GM23338 (cell line): ENCODE measurements at regions not wholly inside any gene's neighbourhood (a gene's known extent, or its start where the extent isn't known, plus 50 kb on each side); places are given as distances from the start of the nearest gene placed in this dataset.

Experiments used
- ATAC-seq: fragments of 200-7000 bp; cut with Tn5 transposase; 3 replicates; pipeline ENCODE4 v1.9.1; 2020
- DNase-seq: peaks from one replicate; pipeline ENCODE4 v3.0.0-alpha.2; 2015; ENCODE audit warnings: low spot score
- H2AFZ ChIP-seq: fragments of 200-600 bp; sonication (generic); 2 replicates; pipeline ENCODE4 v1.8.0; 2016; ENCODE audit warnings: antibody characterized with exemption, mild to moderate bottlenecking, moderate library complexity
- H3F3A ChIP-seq: fragments of 200-600 bp; sonication (generic); replicated peaks from 2 replicates; pipeline ENCODE4 v1.8.0; 2017; ENCODE audit warnings: antibody characterized with exemption, mixed run types, low read depth
- H3K27ac ChIP-seq: fragments of 200-600 bp; sonication (generic); 2 replicates; pipeline ENCODE4 v1.6.1; 2016; ENCODE audit warnings: low read depth
- H3K27me3 ChIP-seq: fragments of 200-600 bp; sonication (generic); 2 replicates; pipeline ENCODE4 v1.8.0; 2016; ENCODE audit warnings: mild to moderate bottlenecking, mixed run types, moderate library complexity; ENCODE audit not compliant: insufficient read depth
- H3K36me3 ChIP-seq: fragments of 200-600 bp; sonication (generic); 2 replicates; pipeline ENCODE4 v1.8.0; 2016; ENCODE audit warnings: mild to moderate bottlenecking; ENCODE audit not compliant: insufficient read depth
- H3K4me1 ChIP-seq: fragments of 200-600 bp; sonication (generic); 2 replicates; pipeline ENCODE4 v1.8.0; 2016; ENCODE audit warnings: mild to moderate bottlenecking, moderate library complexity; ENCODE audit not compliant: insufficient read depth
- H3K4me2 ChIP-seq: fragments of 200-600 bp; sonication (generic); 2 replicates; pipeline ENCODE4 v1.7.1; 2017; ENCODE audit warnings: mixed run types
- H3K4me3 ChIP-seq: fragments of 200-600 bp; sonication (generic); 2 replicates; pipeline ENCODE4 v1.6.1; 2016; ENCODE audit warnings: mixed run types
- H3K79me2 ChIP-seq: fragments of 200-600 bp; sonication (generic); replicated peaks from 2 replicates; pipeline ENCODE4 v1.8.0; 2017; ENCODE audit warnings: mild to moderate bottlenecking; ENCODE audit not compliant: insufficient read depth
- H3K9me2 ChIP-seq: fragments of 200-600 bp; sonication (generic); 2 replicates; pipeline ENCODE4 v1.8.0; 2017; ENCODE audit not compliant: insufficient read depth
- H4K20me1 ChIP-seq: fragments of 200-600 bp; sonication (generic); replicated peaks from 2 replicates; pipeline ENCODE4 v1.8.0; 2017; ENCODE audit warnings: mild to moderate bottlenecking; ENCODE audit not compliant: insufficient read depth
- H3K27ac Mint-ChIP-seq: 2 replicates; pipeline ENCODE4 v1.8.0; 2020; ENCODE audit warnings: inconsistent platforms, mild to moderate bottlenecking, moderate library complexity, mixed read lengths
- H3K27me3 Mint-ChIP-seq: 3 replicates; pipeline ENCODE4 v1.8.0; 2022; ENCODE audit warnings: low read depth, mild to moderate bottlenecking, moderate library complexity, mixed read lengths, inconsistent platforms; ENCODE audit not compliant: insufficient read depth, poor library complexity
- H3K36me3 Mint-ChIP-seq: 3 replicates; pipeline ENCODE4 v1.8.0; 2021; ENCODE audit warnings: low read depth, mild to moderate bottlenecking, inconsistent platforms, moderate library complexity, mixed read lengths
- H3K4me1 Mint-ChIP-seq: 3 replicates; pipeline ENCODE4 v1.8.0; 2020; ENCODE audit warnings: mild to moderate bottlenecking, inconsistent platforms, mixed read lengths
- H3K4me3 Mint-ChIP-seq: 3 replicates; pipeline ENCODE4 v1.8.0; 2021; ENCODE audit warnings: moderate library complexity, mild to moderate bottlenecking, inconsistent platforms, mixed read lengths
- H3K9me3 Mint-ChIP-seq: 3 replicates; pipeline ENCODE4 v1.8.0; 2020; ENCODE audit warnings: moderate library complexity, mild to moderate bottlenecking, inconsistent platforms, mixed read lengths
- CREB1 ChIP-seq: fragments of 250-450 bp; sonication (Bioruptor Pico); IDR thresholded peaks from 2 replicates; pipeline ENCODE4 v1.5.0; 2020; ENCODE audit warnings: low read depth, mild to moderate bottlenecking, moderate library complexity
- ETS1 ChIP-seq: IDR thresholded peaks from 2 replicates; pipeline ENCODE4 v1.6.1; 2016; ENCODE audit warnings: antibody characterized with exemption
- EZH2 ChIP-seq: fragments of 200-600 bp; sonication (generic); IDR thresholded peaks from one replicate; pipeline ENCODE4 v1.8.0; 2017; ENCODE audit warnings: antibody characterized with exemption, mild to moderate bottlenecking, low read depth; ENCODE audit not compliant: unreplicated experiment
- EZH2phosphoT487 ChIP-seq: fragments of 200-600 bp; sonication (generic); IDR thresholded peaks from one replicate; pipeline ENCODE4 v1.8.1; 2018; ENCODE audit warnings: antibody characterized with exemption; ENCODE audit not compliant: unreplicated experiment
- JUNB ChIP-seq: IDR thresholded peaks from one replicate; pipeline ENCODE4 v1.6.1; 2016; ENCODE audit warnings: antibody characterized with exemption; ENCODE audit not compliant: unreplicated experiment
- NANOG ChIP-seq: IDR thresholded peaks from 2 replicates; pipeline ENCODE4 v1.6.1; 2016; ENCODE audit warnings: antibody characterized with exemption, borderline replicate concordance
- POLR2AphosphoS5 ChIP-seq: IDR thresholded peaks from 2 replicates; pipeline ENCODE4 v1.6.1; 2016; ENCODE audit warnings: antibody characterized with exemption, low read depth
- REST ChIP-seq: IDR thresholded peaks from one replicate; pipeline ENCODE4 v1.6.1; 2018; ENCODE audit warnings: antibody characterized with exemption; ENCODE audit not compliant: unreplicated experiment
- STAT1 ChIP-seq: IDR thresholded peaks from one replicate; pipeline ENCODE4 v1.6.1; 2016; ENCODE audit warnings: antibody characterized with exemption; ENCODE audit not compliant: unreplicated experiment
- ZNF114 ChIP-seq: fragments of 250-450 bp; sonication (Bioruptor Pico); IDR thresholded peaks from 2 replicates; pipeline ENCODE4 v1.5.0; 2020; ENCODE audit warnings: mild to moderate bottlenecking, moderate library complexity
- ZNF331 ChIP-seq: fragments of 250-450 bp; sonication (Bioruptor Pico); IDR thresholded peaks from 2 replicates; pipeline ENCODE4 v1.5.0; 2020; ENCODE audit warnings: low read depth, mild to moderate bottlenecking, moderate library complexity
- ZNF462 ChIP-seq: fragments of 250-450 bp; sonication (Bioruptor Pico); IDR thresholded peaks from 2 replicates; pipeline ENCODE4 v1.5.0; 2020; ENCODE audit warnings: mild to moderate bottlenecking, moderate library complexity
- TF ChIP-seq, protein P1 (sequence below), 2 experiments: fragments of 200-600 bp in 1 of 2; sonication (generic) in 1 of 2; conservative IDR thresholded peaks; 2 replicates each; pipeline versions ENCODE4 v1.5.1 to v1.6.1; 2016 to 2017; ENCODE audit warnings: antibody characterized with exemption in 2 of 2, low read depth in 2 of 2, mild to moderate bottlenecking in 2 of 2, moderate library complexity in 1 of 2

- peaks cover 44% of the 10 kb centered on the region for H3K9me3 Mint-ChIP-seq
- Histone ChIP-seq H4K20me1 (no peaks in the 10 kb centered on the region), H3K36me3 (no peaks in the 10 kb centered on the region), H2AFZ (no peak overlapping the region), H3F3A (no peaks in the 10 kb centered on the region), H3K27ac (no peak overlapping the region), H3K79me2 (no peaks in the 10 kb centered on the region), H3K4me2 (no peak overlapping the region), H3K4me3 (no peak overlapping the region), H3K4me1 (peaks cover 16% of the 10 kb centered on the region), H3K27me3 (no peaks in the 10 kb centered on the region), H3K9me2 (no peaks in the 10 kb centered on the region)
- H3K27ac Mint-ChIP-seq = no peak overlapping the region
- ATAC-seq = no peak
- peaks cover 41% of the 10 kb centered on the region for H3K36me3 Mint-ChIP-seq
- peaks cover 11% of the 10 kb centered on the region for H3K4me1 Mint-ChIP-seq
- no peak for DNase-seq
- no peak overlapping the region for H3K4me3 Mint-ChIP-seq
- TF ChIP-seq ZNF462 (CRISPR knock-in tag) (no peak), POLR2AphosphoS5 (no peak), NANOG (no peak), ETS1 (no peak), STAT1 (no peak), REST (no peak), EZH2phosphoT487 (no peak), ZNF114 (no peak), CREB1 (CRISPR knock-in tag) (no peak), JUNB (no peak), EZH2 (no peak), ZNF331 (CRISPR knock-in tag) (no peak)
- TF ChIP-seq, protein P1, sequence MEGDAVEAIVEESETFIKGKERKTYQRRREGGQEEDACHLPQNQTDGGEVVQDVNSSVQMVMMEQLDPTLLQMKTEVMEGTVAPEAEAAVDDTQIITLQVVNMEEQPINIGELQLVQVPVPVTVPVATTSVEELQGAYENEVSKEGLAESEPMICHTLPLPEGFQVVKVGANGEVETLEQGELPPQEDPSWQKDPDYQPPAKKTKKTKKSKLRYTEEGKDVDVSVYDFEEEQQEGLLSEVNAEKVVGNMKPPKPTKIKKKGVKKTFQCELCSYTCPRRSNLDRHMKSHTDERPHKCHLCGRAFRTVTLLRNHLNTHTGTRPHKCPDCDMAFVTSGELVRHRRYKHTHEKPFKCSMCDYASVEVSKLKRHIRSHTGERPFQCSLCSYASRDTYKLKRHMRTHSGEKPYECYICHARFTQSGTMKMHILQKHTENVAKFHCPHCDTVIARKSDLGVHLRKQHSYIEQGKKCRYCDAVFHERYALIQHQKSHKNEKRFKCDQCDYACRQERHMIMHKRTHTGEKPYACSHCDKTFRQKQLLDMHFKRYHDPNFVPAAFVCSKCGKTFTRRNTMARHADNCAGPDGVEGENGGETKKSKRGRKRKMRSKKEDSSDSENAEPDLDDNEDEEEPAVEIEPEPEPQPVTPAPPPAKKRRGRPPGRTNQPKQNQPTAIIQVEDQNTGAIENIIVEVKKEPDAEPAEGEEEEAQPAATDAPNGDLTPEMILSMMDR (conservative IDR thresholded peaks at IDR 0.05; ENCODE audit: low read depth in 2 of 2) = no peak
- H3K27me3 Mint-ChIP-seq = no peaks in the 10 kb centered on the region
Measured at GRCh38 chr3:174457758-174458157, 401.4 kb upstream of the NAALADL2 start.
